IMR-90 (cell line): ENCODE measurements at regions not wholly inside any gene's neighbourhood (a gene's known extent, or its start where the extent isn't known, plus 50 kb on each side); places are given as distances from the start of the nearest gene placed in this dataset.

Source experiments
- ATAC-seq: fragments of 200-7000 bp; cut with Tn5 transposase; 2 replicates; pipeline ENCODE4 v1.9.1; 2020; ENCODE audit warnings: low read depth, mild to moderate bottlenecking, moderate library complexity
- BruUV-seq: library from RNA; stranded (reverse); fragments of 400-500 nt; replicated peaks from 2 replicates; lab custom pipeline; 2021; lab: Mats Ljungman, UMichigan
- CTCF ChIA-PET: fragments of 300-600 bp; formaldehyde crosslinking; extraction: SDS; loops from one replicate; lab custom pipeline; 2021; ENCODE audit warnings: antibody characterized with exemption; lab: Yijun Ruan, JAX
- POLR2A ChIA-PET: fragments of 300-600 bp; sonication (Branson Sonifier 250); formaldehyde crosslinking; loops from one replicate; lab custom pipeline; 2022; ENCODE audit warnings: antibody characterized with exemption; ENCODE audit not compliant: unreplicated experiment; lab: Charles Lee
- DNase-seq: peaks from one replicate; pipeline ENCODE4 v3.0.0; 2013
- H2AFZ ChIP-seq: replicated peaks from 2 replicates; pipeline ENCODE3; 2013; ENCODE audit warnings: low read length, mild to moderate bottlenecking; ENCODE audit not compliant: poor library complexity
- H2AK5ac ChIP-seq: 2 replicates; pipeline ENCODE4 v1.6.1; 2013; ENCODE audit warnings: low read depth, low read length, inconsistent platforms
- H2AK9ac ChIP-seq: replicated peaks from 2 replicates; pipeline ENCODE3; 2013; ENCODE audit warnings: mild to moderate bottlenecking, low read depth, low read length, moderate library complexity; ENCODE audit not compliant: poor library complexity
- H2BK120ac ChIP-seq: 2 replicates; pipeline ENCODE4 v1.6.1; 2013; ENCODE audit warnings: low read depth, low read length, inconsistent platforms
- H2BK15ac ChIP-seq: 3 replicates; pipeline ENCODE4 v1.6.1; 2013; ENCODE audit warnings: low read depth, low read length, inconsistent platforms
- H2BK20ac ChIP-seq: 2 replicates; pipeline ENCODE4 v1.6.1; 2013; ENCODE audit warnings: low read depth, mild to moderate bottlenecking, inconsistent platforms, low read length, moderate library complexity
- H2BK5ac ChIP-seq: 2 replicates; pipeline ENCODE4 v1.6.1; 2013; ENCODE audit warnings: mild to moderate bottlenecking, low read depth, low read length, inconsistent platforms; ENCODE audit not compliant: poor library complexity, severe bottlenecking
- H3K14ac ChIP-seq: replicated peaks from 2 replicates; pipeline ENCODE4 v1.6.1; 2013; ENCODE audit warnings: low read depth, low read length, inconsistent platforms
- H3K18ac ChIP-seq: 2 replicates; pipeline ENCODE4 v1.6.1; 2013; ENCODE audit warnings: low read depth, low read length, control low read depth
- H3K23ac ChIP-seq: 2 replicates; pipeline ENCODE4 v1.6.1; 2013; ENCODE audit warnings: low read depth, low read length, inconsistent platforms
- H3K27ac ChIP-seq: 2 replicates; pipeline ENCODE4 v1.5.1; 2013; ENCODE audit warnings: mild to moderate bottlenecking, control low read depth, low read length; ENCODE audit not compliant: insufficient read depth
- H3K27me3 ChIP-seq: 2 replicates; pipeline ENCODE4 v1.6.1; 2013; ENCODE audit warnings: low read length; ENCODE audit not compliant: control insufficient read depth, insufficient read depth
- H3K36me3 ChIP-seq: 2 replicates; pipeline ENCODE4 v1.6.1; 2013; ENCODE audit warnings: low read length, mixed read lengths; ENCODE audit not compliant: control insufficient read depth, insufficient read depth
- H3K4ac ChIP-seq: 2 replicates; pipeline ENCODE4 v1.6.1; 2013; ENCODE audit warnings: low read depth, low read length, inconsistent platforms
- H3K4me1 ChIP-seq: 2 replicates; pipeline ENCODE4 v1.6.1; 2013; ENCODE audit warnings: low read length, mixed read lengths; ENCODE audit not compliant: control insufficient read depth, insufficient read depth
- H3K4me2 ChIP-seq: 2 replicates; pipeline ENCODE4 v1.6.1; 2013; ENCODE audit warnings: low read depth, mild to moderate bottlenecking, control low read depth, low read length, moderate library complexity
- H3K4me3 ChIP-seq: 2 replicates; pipeline ENCODE4 v1.5.1; 2013; ENCODE audit warnings: low read depth, mild to moderate bottlenecking, control low read depth, low read length, moderate library complexity; ENCODE audit not compliant: insufficient read depth
- H3K56ac ChIP-seq: 2 replicates; pipeline ENCODE4 v1.6.1; 2013; ENCODE audit warnings: low read length, inconsistent platforms; ENCODE audit not compliant: insufficient read depth; ENCODE audit errors: extremely low read depth
- H3K79me1 ChIP-seq, 2 experiments: 2 replicates each; pipeline ENCODE4 v1.6.1; 2013; ENCODE audit warnings: low read length in 2 of 2, inconsistent platforms in 1 of 2, low read depth in 1 of 2
- H3K9ac ChIP-seq: 2 replicates; pipeline ENCODE4 v1.6.1; 2013; ENCODE audit warnings: low read depth, low read length, control low read depth
- H3K9me1 ChIP-seq: 2 replicates; pipeline ENCODE4 v1.6.1; 2013; ENCODE audit warnings: low read length, inconsistent platforms; ENCODE audit not compliant: insufficient read depth
- H3K9me3 ChIP-seq: 2 replicates; pipeline ENCODE4 v1.6.1; 2013; ENCODE audit warnings: low read length; ENCODE audit not compliant: control insufficient read depth, insufficient read depth
- H4K20me1 ChIP-seq: 2 replicates; pipeline ENCODE4 v1.6.1; 2013; ENCODE audit warnings: low read length, inconsistent platforms; ENCODE audit not compliant: insufficient read depth
- H4K5ac ChIP-seq: 2 replicates; pipeline ENCODE4 v1.6.1; 2013; ENCODE audit warnings: mild to moderate bottlenecking, low read depth, low read length, control low read depth
- H4K8ac ChIP-seq, 2 experiments: 2 replicates each; pipeline ENCODE4 v1.6.1; 2013; ENCODE audit warnings: low read depth in 2 of 2, low read length in 2 of 2, control low read depth in 1 of 2, inconsistent platforms in 1 of 2
- H4K91ac ChIP-seq: 2 replicates; pipeline ENCODE4 v1.6.1; 2013; ENCODE audit warnings: low read depth, low read length, inconsistent platforms; ENCODE audit not compliant: insufficient read depth
- ELK1 ChIP-seq: fragments of 150-350 bp; IDR thresholded peaks from 2 replicates; pipeline ENCODE4 v1.6.1; 2016; ENCODE audit warnings: low read depth, mild to moderate bottlenecking, low read length, moderate library complexity, borderline replicate concordance
- MXI1 ChIP-seq: IDR thresholded peaks from 2 replicates; pipeline ENCODE4 v1.6.1; 2012; ENCODE audit warnings: low read depth, mild to moderate bottlenecking, low read length, moderate library complexity, borderline replicate concordance
- NFE2L2 ChIP-seq: fragments of 150-350 bp; IDR thresholded peaks from 2 replicates; pipeline ENCODE4 v1.6.1; 2016; ENCODE audit warnings: low read depth, mild to moderate bottlenecking, low read length
- SMC3 ChIP-seq: fragments of 150-350 bp; IDR thresholded peaks from 2 replicates; pipeline ENCODE4 v1.6.1; 2016; ENCODE audit warnings: low read depth, mild to moderate bottlenecking, antibody characterized with exemption, low read length, moderate library complexity
- WGBS, 2 experiments: methylation state at CpG; one replicate each; pipeline versions ENCODE4 v1.1.5 to v1.1.7; 2013; ENCODE audit warnings: missing lambda C conversion rate in 2 of 2; ENCODE audit not compliant: insufficient read length in 1 of 2; ENCODE audit errors: extremely low coverage in 2 of 2; 5-methylcytosine and 5-hydroxymethylcytosine counted together
- dilution Hi-C: fragments of 300-500 bp; cut with HindIII; formaldehyde crosslinking; loops from one replicate; pipeline ENCODE4 v1.14.3; 2018; ENCODE audit warnings: low sequenced_read_pairs; ENCODE audit not compliant: unreplicated experiment
- in situ Hi-C: fragments of 300-500 bp; cut with MboI; formaldehyde crosslinking; loops from 3 replicates; pipeline ENCODE4 v1.14.3; 2019; ENCODE audit warnings: low sequenced_read_pairs, inconsistent platforms, mixed read lengths
- intact Hi-C: fragments of 100-400 bp; cut with micrococcal nuclease; formaldehyde crosslinking; loops from 2 replicates; pipeline ENCODE4 v1.10.0; 2022

- no peak for TF ChIP-seq NFE2L2
Measured at GRCh38 chr16:52929478-52930400, 123.0 kb downstream of the CHD9NB start (continued).

DNA sequence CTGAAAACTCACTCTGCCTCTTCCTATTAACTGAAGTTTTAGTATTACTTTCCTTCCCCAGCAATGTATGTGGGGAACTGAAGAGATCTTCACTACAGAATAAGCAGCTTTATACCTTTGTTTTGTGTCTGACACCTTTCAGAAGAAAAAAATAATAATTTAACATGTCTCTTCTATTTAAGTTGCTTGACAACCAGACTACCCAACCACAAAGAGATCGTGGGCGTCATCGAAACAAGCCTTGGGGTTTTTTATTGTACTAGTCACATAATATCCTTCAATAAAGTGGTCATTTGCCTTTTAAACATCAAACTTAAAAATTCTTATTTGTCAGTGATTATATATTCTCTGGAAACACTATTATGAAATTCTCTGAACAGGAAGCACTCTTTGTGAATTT is 123.7 kb downstream of the CHD9NB start:
- Histone ChIP-seq H3K9ac (no peak overlapping the region), H3K27ac (no peak overlapping the region), H3K4me3 (no peak overlapping the region), H4K5ac (no peak overlapping the region), H3K79me1 (no peaks in the 10 kb centered on the region), H3K23ac (no peak overlapping the region), H3K4me2 (no peak overlapping the region), H2BK120ac (no peak overlapping the region), H2BK5ac (no peak overlapping the region), H2AK5ac (no peak overlapping the region), H3K4ac (no peak overlapping the region), H3K9me1 (no peaks in the 10 kb centered on the region), H3K4me1 (no peaks in the 10 kb centered on the region), H2BK15ac (no peak overlapping the region), H4K20me1 (no peaks in the 10 kb centered on the region), H2AK9ac (no peak overlapping the region), H3K9me3 (no peaks in the 10 kb centered on the region), H2BK20ac (no peak overlapping the region), H4K91ac (no peak overlapping the region), H3K36me3 (no peaks in the 10 kb centered on the region), H3K56ac (no peak overlapping the region), H3K27me3 (no peaks in the 10 kb centered on the region), H4K8ac (no peak overlapping the region), H3K18ac (no peak overlapping the region), H3K14ac (no peak overlapping the region), H2AFZ (no peak overlapping the region)
- TF ChIP-seq MXI1 (no peak), ELK1 (no peak), SMC3 (no peak)
- ChIA-PET CTCF (no interaction called here), POLR2A (no interaction called here)
- in situ Hi-C loops = no loop called here
- no peak for ATAC-seq
- DNase-seq = no peak
- dilution Hi-C loops = no loop called here
- WGBS, 2 experiments = no CpG with 5 or more reads among the region's 3 CpGs
- no TSS peak for BruUV-seq
- intact Hi-C loops = no loop called here
